Erythroblast (primary cell): ENCODE measurements at regions not wholly inside any gene's neighbourhood (a gene's known extent, or its start where the extent isn't known, plus 50 kb on each side); places are given as distances from the start of the nearest gene placed in this dataset.

Source experiments
- GATA1 ChIP-seq: IDR thresholded peaks from 2 replicates; pipeline ENCODE4 v1.6.1; 2011; ENCODE audit warnings: low read depth, mild to moderate bottlenecking, control low read depth, low read length, moderate library complexity
- POLR2A ChIP-seq: IDR thresholded peaks from 2 replicates; pipeline ENCODE4 v1.6.1; 2011; ENCODE audit warnings: mild to moderate bottlenecking, low read length

- TF ChIP-seq POLR2A (no peak), GATA1 (no peak)
Measured at GRCh38 chrX:155755706-155756337, 125.3 kb upstream of the VAMP7 start.
